Neural cell (in vitro differentiated cells): ENCODE measurements at regions not wholly inside any gene's neighbourhood (a gene's known extent, or its start where the extent isn't known, plus 50 kb on each side); places are given as distances from the start of the nearest gene placed in this dataset.

Source experiments
- H2AFZ ChIP-seq: fragments of 200-600, 300-800 bp; sonication (generic), shearing (Covaris generic); 2 replicates; pipeline ENCODE4 v1.6.0; 2014; ENCODE audit warnings: low read depth, mild to moderate bottlenecking, antibody characterized with exemption, low read length, moderate library complexity
- H3F3A ChIP-seq: fragments of 200-600 bp; shearing (Covaris generic); 2 replicates; pipeline ENCODE4 v1.6.1; 2016; ENCODE audit warnings: mild to moderate bottlenecking, moderate library complexity, mixed read lengths, antibody characterized with exemption, low read length; ENCODE audit not compliant: insufficient read depth, poor library complexity, severe bottlenecking
- H3K27ac ChIP-seq: fragments of 200-600, 300-800 bp; sonication (generic), shearing (Covaris generic); 2 replicates; pipeline ENCODE4 v1.5.1; 2014; ENCODE audit warnings: mild to moderate bottlenecking, low read length, moderate library complexity
- H3K27me3 ChIP-seq: fragments of 300-800, 200-600 bp; sonication (generic), shearing (Covaris generic); 2 replicates; pipeline ENCODE4 v1.6.0; 2014; ENCODE audit warnings: mild to moderate bottlenecking, low read depth, low read length, moderate library complexity; ENCODE audit not compliant: insufficient read depth
- H3K36me3 ChIP-seq: fragments of 300-800, 200-600 bp; sonication (generic), shearing (Covaris generic); 2 replicates; pipeline ENCODE4 v1.5.1; 2014; ENCODE audit warnings: mild to moderate bottlenecking, antibody characterized with exemption, low read length, moderate library complexity; ENCODE audit not compliant: insufficient read depth
- H3K4me2 ChIP-seq: fragments of 300-800, 200-600 bp; sonication (generic), shearing (Covaris generic); 2 replicates; pipeline ENCODE4 v1.6.0; 2014; ENCODE audit warnings: mild to moderate bottlenecking, low read length
- H3K4me3 ChIP-seq: fragments of 300-800, 200-600 bp; sonication (generic), shearing (Covaris generic); 2 replicates; pipeline ENCODE4 v1.5.1; 2014; ENCODE audit warnings: mild to moderate bottlenecking, low read length, moderate library complexity
- H3K79me2 ChIP-seq: fragments of 200-600 bp; shearing (Covaris generic); replicated peaks from 2 replicates; pipeline ENCODE4 v1.6.0; 2014; ENCODE audit warnings: mild to moderate bottlenecking, low read length, moderate library complexity; ENCODE audit not compliant: insufficient read depth
- H3K9ac ChIP-seq: fragments of 300-800, 200-600 bp; sonication (generic), shearing (Covaris generic); 2 replicates; pipeline ENCODE4 v1.6.1; 2016; ENCODE audit warnings: mild to moderate bottlenecking, low read length, mixed read lengths
- H3K9me2 ChIP-seq: fragments of 200-600 bp; shearing (Covaris generic); 2 replicates; pipeline ENCODE4 v1.6.1; 2016; ENCODE audit warnings: mild to moderate bottlenecking, low read length, mixed read lengths; ENCODE audit not compliant: insufficient read depth
- H3K9me3 ChIP-seq: fragments of 200-600, 300-800 bp; sonication (generic), shearing (Covaris generic); 2 replicates; pipeline ENCODE4 v1.6.1; 2016; ENCODE audit warnings: mild to moderate bottlenecking, mixed run types, low read length, moderate library complexity, mixed read lengths
- H4K20me1 ChIP-seq: fragments of 200-600 bp; shearing (Covaris generic); 2 replicates; pipeline ENCODE4 v1.6.1; 2016; ENCODE audit warnings: mild to moderate bottlenecking, mixed run types; ENCODE audit not compliant: insufficient read depth
- EP300 ChIP-seq: fragments of 450-650 bp; conservative IDR thresholded peaks from 2 replicates; pipeline ENCODE4 v1.6.1; 2014; ENCODE audit warnings: antibody characterized with exemption, mild to moderate bottlenecking, moderate library complexity; ENCODE audit not compliant: poor library complexity, severe bottlenecking
- EZH2 ChIP-seq: fragments of 200-600, 300-800 bp; shearing (Covaris generic), sonication (generic); IDR thresholded peaks from 2 replicates; pipeline ENCODE4 v1.6.1; 2014; ENCODE audit warnings: antibody characterized with exemption, low read length, borderline replicate concordance, mild to moderate bottlenecking; ENCODE audit not compliant: insufficient read depth, poor library complexity, severe bottlenecking
- MXI1 ChIP-seq: fragments of 450-650 bp; conservative IDR thresholded peaks from 2 replicates; pipeline ENCODE4 v1.6.1; 2014; ENCODE audit warnings: antibody characterized with exemption, mild to moderate bottlenecking; ENCODE audit not compliant: poor library complexity, severe bottlenecking
- POLR2AphosphoS5 ChIP-seq: IDR thresholded peaks from 2 replicates; pipeline ENCODE4 v1.6.1; 2012
- RAD21 ChIP-seq: fragments of 450-650 bp; conservative IDR thresholded peaks from 2 replicates; pipeline ENCODE4 v1.6.1; 2014; ENCODE audit warnings: antibody characterized with exemption, mild to moderate bottlenecking, moderate library complexity
- SMC3 ChIP-seq: fragments of 450-650 bp; conservative IDR thresholded peaks from 2 replicates; pipeline ENCODE4 v1.6.1; 2014; ENCODE audit warnings: antibody characterized with exemption, mild to moderate bottlenecking, moderate library complexity; ENCODE audit not compliant: poor library complexity
- TAF1 ChIP-seq: IDR thresholded peaks from 2 replicates; pipeline ENCODE4 v1.6.1; 2012; ENCODE audit warnings: low read depth
- TF ChIP-seq, protein P1 (sequence below): IDR thresholded peaks from 2 replicates; pipeline ENCODE4 v1.6.1; 2012; ENCODE audit warnings: borderline replicate concordance
- TF ChIP-seq, protein P2 (sequence below): fragments of 450-650 bp; IDR thresholded peaks from 2 replicates; pipeline ENCODE4 v1.5.1; 2014; ENCODE audit warnings: antibody characterized with exemption, mild to moderate bottlenecking, moderate library complexity; ENCODE audit not compliant: poor library complexity, severe bottlenecking

DNA sequence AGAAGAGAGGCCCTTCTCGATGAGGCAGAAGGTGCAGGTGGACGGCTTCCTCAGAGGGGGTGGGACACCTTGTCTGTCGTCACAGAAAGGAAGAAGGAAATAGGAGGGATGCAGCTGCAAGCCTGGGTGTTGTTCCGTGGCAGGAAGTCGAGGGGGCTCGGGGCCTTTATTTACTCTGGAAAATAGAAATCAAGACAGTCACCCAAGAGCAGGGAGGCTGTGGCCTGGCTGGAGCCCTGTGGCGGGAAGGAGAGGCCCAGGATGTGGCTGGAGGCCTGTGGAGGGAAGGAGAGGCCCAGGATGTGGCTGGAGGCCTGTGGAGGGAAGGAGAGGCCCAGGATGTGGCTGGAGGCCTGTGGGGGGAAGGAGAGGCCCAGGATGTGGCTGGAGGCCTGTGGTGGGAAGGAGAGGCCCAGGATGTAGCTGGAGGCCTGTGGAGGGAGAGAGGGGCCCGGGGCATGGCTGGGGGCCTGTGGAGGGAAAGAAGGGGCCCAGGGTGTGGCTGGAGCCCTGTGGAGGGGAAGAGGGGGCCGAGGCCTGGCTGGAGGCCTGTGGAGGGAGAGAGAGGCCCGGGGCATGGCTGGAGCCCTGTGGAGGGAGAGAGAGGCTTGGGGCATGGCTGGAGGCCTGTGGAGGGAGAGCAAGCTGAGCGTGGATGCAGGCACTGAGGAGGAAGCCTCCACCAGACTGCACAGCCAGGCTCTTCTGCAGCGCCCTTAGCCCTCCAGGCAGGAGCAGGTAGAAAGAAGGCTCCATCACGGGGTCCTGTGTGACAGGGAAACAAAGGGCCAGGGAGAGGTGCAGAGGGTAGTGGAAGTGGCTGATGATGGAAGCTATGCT is 97.3 kb upstream of the SFMBT2 start:
- H3K27me3 ChIP-seq: no peaks in the 10 kb centered on the region
- no peak overlapping the region for H3K27ac ChIP-seq
- H3K4me2 ChIP-seq: no peak overlapping the region
- TF ChIP-seq MXI1 (no peak), TAF1 (no peak), POLR2AphosphoS5 (no peak), SMC3 (no peak), RAD21 (no peak), EZH2 (no peak), EP300 (no peak)
- TF ChIP-seq, protein P1, sequence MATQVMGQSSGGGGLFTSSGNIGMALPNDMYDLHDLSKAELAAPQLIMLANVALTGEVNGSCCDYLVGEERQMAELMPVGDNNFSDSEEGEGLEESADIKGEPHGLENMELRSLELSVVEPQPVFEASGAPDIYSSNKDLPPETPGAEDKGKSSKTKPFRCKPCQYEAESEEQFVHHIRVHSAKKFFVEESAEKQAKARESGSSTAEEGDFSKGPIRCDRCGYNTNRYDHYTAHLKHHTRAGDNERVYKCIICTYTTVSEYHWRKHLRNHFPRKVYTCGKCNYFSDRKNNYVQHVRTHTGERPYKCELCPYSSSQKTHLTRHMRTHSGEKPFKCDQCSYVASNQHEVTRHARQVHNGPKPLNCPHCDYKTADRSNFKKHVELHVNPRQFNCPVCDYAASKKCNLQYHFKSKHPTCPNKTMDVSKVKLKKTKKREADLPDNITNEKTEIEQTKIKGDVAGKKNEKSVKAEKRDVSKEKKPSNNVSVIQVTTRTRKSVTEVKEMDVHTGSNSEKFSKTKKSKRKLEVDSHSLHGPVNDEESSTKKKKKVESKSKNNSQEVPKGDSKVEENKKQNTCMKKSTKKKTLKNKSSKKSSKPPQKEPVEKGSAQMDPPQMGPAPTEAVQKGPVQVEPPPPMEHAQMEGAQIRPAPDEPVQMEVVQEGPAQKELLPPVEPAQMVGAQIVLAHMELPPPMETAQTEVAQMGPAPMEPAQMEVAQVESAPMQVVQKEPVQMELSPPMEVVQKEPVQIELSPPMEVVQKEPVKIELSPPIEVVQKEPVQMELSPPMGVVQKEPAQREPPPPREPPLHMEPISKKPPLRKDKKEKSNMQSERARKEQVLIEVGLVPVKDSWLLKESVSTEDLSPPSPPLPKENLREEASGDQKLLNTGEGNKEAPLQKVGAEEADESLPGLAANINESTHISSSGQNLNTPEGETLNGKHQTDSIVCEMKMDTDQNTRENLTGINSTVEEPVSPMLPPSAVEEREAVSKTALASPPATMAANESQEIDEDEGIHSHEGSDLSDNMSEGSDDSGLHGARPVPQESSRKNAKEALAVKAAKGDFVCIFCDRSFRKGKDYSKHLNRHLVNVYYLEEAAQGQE: no peak
- TF ChIP-seq, protein P2, sequence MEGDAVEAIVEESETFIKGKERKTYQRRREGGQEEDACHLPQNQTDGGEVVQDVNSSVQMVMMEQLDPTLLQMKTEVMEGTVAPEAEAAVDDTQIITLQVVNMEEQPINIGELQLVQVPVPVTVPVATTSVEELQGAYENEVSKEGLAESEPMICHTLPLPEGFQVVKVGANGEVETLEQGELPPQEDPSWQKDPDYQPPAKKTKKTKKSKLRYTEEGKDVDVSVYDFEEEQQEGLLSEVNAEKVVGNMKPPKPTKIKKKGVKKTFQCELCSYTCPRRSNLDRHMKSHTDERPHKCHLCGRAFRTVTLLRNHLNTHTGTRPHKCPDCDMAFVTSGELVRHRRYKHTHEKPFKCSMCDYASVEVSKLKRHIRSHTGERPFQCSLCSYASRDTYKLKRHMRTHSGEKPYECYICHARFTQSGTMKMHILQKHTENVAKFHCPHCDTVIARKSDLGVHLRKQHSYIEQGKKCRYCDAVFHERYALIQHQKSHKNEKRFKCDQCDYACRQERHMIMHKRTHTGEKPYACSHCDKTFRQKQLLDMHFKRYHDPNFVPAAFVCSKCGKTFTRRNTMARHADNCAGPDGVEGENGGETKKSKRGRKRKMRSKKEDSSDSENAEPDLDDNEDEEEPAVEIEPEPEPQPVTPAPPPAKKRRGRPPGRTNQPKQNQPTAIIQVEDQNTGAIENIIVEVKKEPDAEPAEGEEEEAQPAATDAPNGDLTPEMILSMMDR: no peak
- H3K9me3 ChIP-seq: no peaks in the 10 kb centered on the region
- no peaks in the 10 kb centered on the region for H3K79me2 ChIP-seq
- no peaks in the 10 kb centered on the region for H3K9me2 ChIP-seq
- no peak overlapping the region for H3K9ac ChIP-seq
- H3K36me3 ChIP-seq: no peaks in the 10 kb centered on the region
- H2AFZ ChIP-seq: no peak overlapping the region
- no peaks in the 10 kb centered on the region for H4K20me1 ChIP-seq
- no peak overlapping the region for H3K4me3 ChIP-seq
- no peaks in the 10 kb centered on the region for H3F3A ChIP-seq

DNA sequence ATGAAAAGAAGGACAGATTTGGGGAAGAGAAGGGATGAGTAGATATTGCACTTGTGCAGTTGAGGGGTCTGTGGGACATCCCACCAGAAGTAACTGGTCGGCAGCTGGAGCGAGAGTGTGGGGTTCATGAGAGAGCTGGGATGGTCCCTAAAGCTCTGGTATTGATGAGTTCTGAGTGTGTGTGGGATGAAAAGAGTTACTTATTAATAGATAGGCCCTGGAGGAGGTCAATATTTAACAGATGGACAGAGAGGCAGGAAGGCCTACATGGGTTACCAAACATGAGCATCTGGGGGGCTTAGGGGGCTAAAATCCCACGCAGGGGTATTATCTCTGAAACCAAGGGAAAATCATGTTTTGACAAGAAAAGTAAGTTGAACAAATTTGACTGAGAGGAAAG is 95.7 kb upstream of the SFMBT2 start:
- Histone ChIP-seq H3K9me2 (no peaks in the 10 kb centered on the region), H3K9ac (no peak overlapping the region)

More for the DNA sequence above, 95.7 kb upstream of the SFMBT2 start:
- Histone ChIP-seq H3K27ac (no peak overlapping the region), H3K4me3 (no peak overlapping the region), H4K20me1 (no peaks in the 10 kb centered on the region), H3K79me2 (no peaks in the 10 kb centered on the region), H3K4me2 (no peak overlapping the region), H3K9me3 (no peaks in the 10 kb centered on the region), H3K27me3 (no peaks in the 10 kb centered on the region), H3K36me3 (no peaks in the 10 kb centered on the region), H2AFZ (no peak overlapping the region), H3F3A (no peaks in the 10 kb centered on the region)
- TF ChIP-seq, protein P1: no peak
- TF ChIP-seq, protein P2: no peak
- TF ChIP-seq SMC3 (no peak), EZH2 (no peak), RAD21 (no peak), POLR2AphosphoS5 (no peak)
